Head of caudate nucleus (tissue), 42 donors: ENCODE measurements at regions not wholly inside any gene's neighbourhood (a gene's known extent, or its start where the extent isn't known, plus 50 kb on each side); places are given as distances from the start of the nearest gene placed in this dataset.
A peak's percentile ranks its signal among the peaks of the same experiment; 100 is the strongest.

Experiments
- DNase-seq, 42 donors: peaks; one replicate each; pipeline versions ENCODE4 v3.0.0 to v3.0.0-alpha.2; 2020 to 2021; ENCODE audit warnings: mixed read lengths in 7 of 42
- intact Hi-C: fragments of 100-400 bp; cut with DNase I; formaldehyde crosslinking; loops from one replicate; pipeline ENCODE4 v1.15.0; 2022

DNA sequence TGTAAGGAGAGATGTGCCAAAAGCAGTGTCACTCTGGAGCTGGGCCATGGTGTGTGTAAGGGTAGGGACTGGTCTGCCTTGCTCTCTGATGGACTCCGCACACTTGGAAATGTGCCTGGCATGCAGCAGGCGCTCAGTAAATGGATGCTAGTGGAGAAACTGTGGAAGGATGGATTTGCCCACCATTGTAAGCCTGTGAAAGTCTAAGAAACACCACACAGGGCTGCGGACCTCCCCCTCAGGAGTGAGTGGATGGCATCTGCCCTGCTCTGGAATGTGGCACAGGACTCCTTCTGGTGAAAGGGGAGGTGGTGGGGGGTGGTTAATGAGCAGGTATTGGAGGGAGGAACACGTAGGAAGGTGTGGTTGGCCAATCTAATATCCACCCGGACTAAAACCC is 62.2 kb upstream of the ACAN start:
- intact Hi-C loops = no loop called here
- DNase-seq = no peak

DNA sequence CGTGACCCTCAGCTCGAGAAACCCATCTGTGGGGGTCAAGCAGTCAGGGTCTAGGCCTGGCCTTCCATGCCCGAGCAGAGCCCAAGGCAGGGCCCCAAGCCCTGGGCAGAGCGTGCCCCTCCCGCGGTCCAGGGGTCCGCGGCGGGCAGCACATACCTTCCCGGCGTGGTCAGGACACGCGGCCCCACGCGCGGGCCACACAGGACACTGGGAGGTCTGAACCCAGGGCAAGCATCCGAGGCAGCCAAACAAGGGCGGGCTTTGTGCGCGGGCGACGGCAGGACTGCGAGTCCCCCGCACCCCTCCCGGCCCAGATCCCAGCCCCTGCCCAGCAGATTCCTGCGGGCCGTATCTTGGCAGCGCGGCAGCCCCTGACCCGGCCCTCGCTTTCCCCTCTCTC is 61.6 kb upstream of the ACAN start:
- intact Hi-C loops = no loop called here
- peak in 10 of 42 donors; percentile 5 to 41 (median 23) for DNase-seq

DNA sequence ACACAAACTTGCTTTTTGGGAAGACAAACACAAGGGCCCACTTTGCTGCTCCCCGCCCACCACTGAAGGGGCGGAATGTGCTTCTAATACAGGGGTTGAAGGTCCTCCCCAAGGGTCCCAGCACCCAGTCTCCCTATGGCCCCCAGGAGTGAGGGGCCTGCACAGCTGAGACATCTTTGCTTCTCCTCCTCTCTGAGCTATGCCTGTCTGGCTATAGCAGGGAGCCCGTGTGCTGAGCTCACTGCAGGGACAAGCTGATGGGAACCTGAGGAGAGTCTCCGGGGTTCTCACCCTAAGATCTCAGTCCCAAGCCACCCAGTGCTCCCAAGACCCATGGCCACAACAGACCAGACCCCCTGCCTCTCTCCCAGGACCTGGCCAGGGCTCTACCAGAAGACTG is 61.1 kb upstream of the ACAN start:
- DNase-seq = no peak
- intact Hi-C loops = no loop called here

- intact Hi-C loops = no loop called here
- DNase-seq = no peak
Measured at GRCh38 chr15:88744548-88745020, 58.7 kb upstream of the ACAN start.

DNA sequence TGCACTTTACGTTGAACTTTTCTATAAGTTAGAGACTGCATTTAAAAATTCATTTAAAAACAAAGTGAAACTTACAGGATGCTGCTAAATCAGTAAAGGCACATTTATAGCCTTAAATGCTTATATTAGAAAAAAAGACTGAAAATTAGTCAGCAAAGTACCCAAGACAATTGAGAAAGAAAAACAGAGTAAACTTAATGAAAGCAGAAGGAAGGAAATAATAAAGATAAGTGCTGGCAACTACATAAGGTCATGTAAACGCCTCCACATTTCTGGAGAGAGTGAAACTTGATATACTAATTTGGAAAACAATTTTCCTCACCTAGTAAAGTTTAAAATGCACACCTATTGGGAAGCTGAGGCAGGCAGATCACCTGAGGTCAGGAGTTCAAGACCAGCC is 58.2 kb upstream of the ACAN start:
- intact Hi-C loops = no loop called here
- no peak for DNase-seq

GRCh38 chr15:88745696-88746095 is 57.5 kb upstream of the ACAN start:
- intact Hi-C loops = no loop called here
- DNase-seq = no peak

- intact Hi-C loops = no loop called here
- DNase-seq = no peak
Measured at GRCh38 chr15:88746451-88746850, 56.8 kb upstream of the ACAN start.

- intact Hi-C loops = no loop called here
Measured at GRCh38 chr15:88747111-88747510, 56.1 kb upstream of the ACAN start.

DNA sequence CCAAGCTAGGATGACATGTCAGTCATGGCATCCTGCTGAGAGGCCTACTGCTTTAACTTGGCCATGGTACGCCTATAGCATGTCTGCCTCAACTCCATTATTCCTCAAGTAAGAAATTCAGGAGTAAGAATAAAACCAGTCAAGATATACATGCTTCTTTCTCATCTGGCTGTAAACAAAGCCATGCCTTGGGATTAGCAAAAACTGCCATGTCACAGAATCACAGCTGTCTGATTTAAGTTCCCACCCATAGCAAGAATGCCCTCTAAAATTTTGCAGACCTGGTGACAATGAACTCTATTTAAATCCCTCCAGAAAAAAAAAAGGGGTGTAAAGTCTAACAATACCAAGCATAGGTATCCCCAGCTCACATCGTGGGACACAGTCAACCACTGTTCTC is 55.6 kb upstream of the ACAN start:
- intact Hi-C loops = no loop called here
- no peak for DNase-seq

More at GRCh38 chr15:88747111-88747510, 56.1 kb upstream of the ACAN start:
- DNase-seq = no peak

- intact Hi-C loops = no loop called here
- no peak for DNase-seq
Measured at GRCh38 chr15:88748081-88748480, 55.2 kb upstream of the ACAN start.

DNA sequence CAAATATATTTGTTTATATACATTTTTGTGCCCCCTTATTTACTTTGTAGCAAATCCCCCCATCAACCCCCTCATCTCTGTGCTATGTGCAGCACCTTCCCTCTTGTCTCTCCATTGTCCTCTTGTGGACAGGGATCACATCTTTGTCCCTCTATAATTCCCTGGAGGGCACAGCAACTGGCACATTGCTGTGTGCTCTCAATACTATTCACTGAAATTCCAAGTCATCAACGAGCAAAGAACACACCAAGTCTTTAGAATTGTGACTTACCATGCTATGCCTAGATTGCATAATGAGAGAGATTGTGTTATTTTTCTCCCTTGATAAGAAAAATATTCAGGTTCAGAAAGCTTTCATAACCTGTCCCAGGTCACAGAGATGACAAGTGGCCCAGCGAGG is 54.6 kb upstream of the ACAN start:
- intact Hi-C loops = no loop called here

GRCh38 chr15:88749699-88750098 is 53.5 kb upstream of the ACAN start:
- intact Hi-C loops = no loop called here
- no peak for DNase-seq

More for the DNA sequence above, 54.6 kb upstream of the ACAN start:
- DNase-seq = no peak

- intact Hi-C loops = no loop called here
- DNase-seq = no peak
Measured at GRCh38 chr15:88752501-88752900, 50.7 kb upstream of the ACAN start.

DNA sequence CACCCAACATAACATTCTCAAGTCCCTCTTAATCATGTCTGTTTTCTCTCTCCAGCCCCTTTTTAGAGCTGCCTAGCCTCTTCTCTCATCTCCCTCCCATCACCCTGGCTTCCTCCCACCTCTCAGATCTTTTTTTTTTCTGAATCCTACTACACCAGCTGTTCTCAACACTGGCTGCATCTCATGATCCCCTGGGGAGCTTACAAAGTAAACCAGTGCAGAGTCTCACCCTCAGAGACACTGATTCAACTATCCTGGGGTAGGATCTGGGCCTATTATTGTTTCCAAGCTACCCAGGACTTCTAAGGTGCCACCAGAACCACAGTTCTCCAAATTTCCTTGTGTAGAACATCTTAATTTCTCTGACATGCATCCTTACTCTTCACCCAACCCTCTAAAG is 50.3 kb upstream of the ACAN start:
- intact Hi-C loops = no loop called here
- no peak for DNase-seq
